ENCODE measurements at regions not wholly inside any gene's neighbourhood (a gene's known extent, or its start where the extent isn't known, plus 50 kb on each side); places are given as distances from the start of the nearest gene placed in this dataset.

- CTCF ChIA-PET = no interaction called here
- intact Hi-C loops (cut with micrococcal nuclease; ENCODE audit: unreplicated experiment) = no loop called here
Measured at GRCh38 chr20:51888291-51888690, 86.0 kb upstream of the SALL4 start.

GRCh38 chr20:51886891-51887608 is 84.7 kb upstream of the SALL4 start:
- TF ChIP-seq POLR2AphosphoS5 (IDR thresholded peaks at IDR 0.05; ENCODE audit: low read depth, low read length) = no peak
- no peak overlapping the region; the same call in 1 of the 2 replicates for H3K27ac ChIP-seq (ENCODE audit: low read length)
- H3K36me3 ChIP-seq (ENCODE audit: control insufficient read depth, insufficient read depth, low read length) = no peaks in the 10 kb centered on the region
- DNase-seq (ENCODE audit: low read depth, low spot score) (no peak), ATAC-seq (no peak)
- in situ Hi-C loops (cut with HindIII; ENCODE audit: low pct_unique_long_range_greater_than_20kb, low sequenced_read_pairs) (no loop called here), intact Hi-C loops (cut with micrococcal nuclease; ENCODE audit: unreplicated experiment) (no loop called here)
- ChIA-PET POLR2A (no interaction called here), CTCF (no interaction called here)
- no peaks in the 10 kb centered on the region for H3K9me3 ChIP-seq (ENCODE audit: control insufficient read depth, insufficient read depth, low read depth, low read length)
- H3K4me3 ChIP-seq (ENCODE audit: low read depth in 2 of 2, low read length in 2 of 2) = no peak overlapping the region
- H3K27me3 ChIP-seq (ENCODE audit: control insufficient read depth, insufficient read depth, low read length) = no peaks in the 10 kb centered on the region
- peaks cover 5% of the 10 kb centered on the region for H3K4me1 ChIP-seq (ENCODE audit: control insufficient read depth, insufficient read depth, low read length)
- BruUV-seq (replicated peaks) = no TSS peak

More at GRCh38 chr20:51888291-51888690, 86.0 kb upstream of the SALL4 start:
- in situ Hi-C loops (cut with HindIII; ENCODE audit: low pct_unique_long_range_greater_than_20kb, low sequenced_read_pairs) = no loop called here
- ATAC-seq (no peak), DNase-seq (ENCODE audit: low read depth, low spot score) (no peak)
- POLR2A ChIA-PET = no interaction called here
- TF ChIP-seq SIN3A (IDR thresholded peaks at IDR 0.05; ENCODE audit: borderline replicate concordance, insufficient read depth, low read depth, low read length) (no peak), TCF7L2 (IDR thresholded peaks at IDR 0.05; ENCODE audit: low read depth, low read length) (no peak), POLR2AphosphoS5 (IDR thresholded peaks at IDR 0.05; ENCODE audit: low read depth, low read length) (no peak), CTCF (IDR thresholded peaks at IDR 0.05) (no peak), REST (IDR thresholded peaks at IDR 0.05; ENCODE audit: insufficient read depth in 1 of 2, low read depth in 2 of 2, low read length in 1 of 2) (no peak)
- no peaks in the 10 kb centered on the region for H3K36me3 ChIP-seq (ENCODE audit: control insufficient read depth, insufficient read depth, low read length)
- BruUV-seq (replicated peaks) = no TSS peak
- H3K4me1 ChIP-seq (ENCODE audit: control insufficient read depth, insufficient read depth, low read length) = peaks cover 5% of the 10 kb centered on the region
- no peaks in the 10 kb centered on the region for H3K9me3 ChIP-seq (ENCODE audit: control insufficient read depth, insufficient read depth, low read depth, low read length)
- H3K4me3 ChIP-seq (ENCODE audit: low read depth in 2 of 2, low read length in 2 of 2) = no peak overlapping the region
- H3K27ac ChIP-seq (ENCODE audit: low read length) = peak overlapping the region; percentile 6
- no peaks in the 10 kb centered on the region for H3K27me3 ChIP-seq (ENCODE audit: control insufficient read depth, insufficient read depth, low read length)

GRCh38 chr20:51886341-51886740 is 84.0 kb upstream of the SALL4 start:
- in situ Hi-C loops (cut with HindIII; ENCODE audit: low pct_unique_long_range_greater_than_20kb, low sequenced_read_pairs) = no loop called here
- POLR2A ChIA-PET = no interaction called here

More at GRCh38 chr20:51886341-51886740, 84.0 kb upstream of the SALL4 start:
- CTCF ChIA-PET = no interaction called here
- peak overlapping the region; percentile 23; the same call in 1 of the 2 replicates for H3K27ac ChIP-seq (ENCODE audit: low read length)
- DNase-seq (ENCODE audit: low read depth, low spot score) (no peak), ATAC-seq (no peak)
- peaks cover 5% of the 10 kb centered on the region for H3K4me1 ChIP-seq (ENCODE audit: control insufficient read depth, insufficient read depth, low read length)
- H3K9me3 ChIP-seq (ENCODE audit: control insufficient read depth, insufficient read depth, low read depth, low read length) = no peaks in the 10 kb centered on the region
- intact Hi-C loops (cut with micrococcal nuclease; ENCODE audit: unreplicated experiment) = no loop called here
- no TSS peak for BruUV-seq (replicated peaks)
- H3K36me3 ChIP-seq (ENCODE audit: control insufficient read depth, insufficient read depth, low read length) = no peaks in the 10 kb centered on the region
- H3K4me3 ChIP-seq (ENCODE audit: low read depth in 2 of 2, low read length in 2 of 2) = no peak overlapping the region
- TF ChIP-seq CTCF (IDR thresholded peaks at IDR 0.05) (no peak), TCF7L2 (IDR thresholded peaks at IDR 0.05; ENCODE audit: low read depth, low read length) (no peak), SIN3A (IDR thresholded peaks at IDR 0.05; ENCODE audit: borderline replicate concordance, insufficient read depth, low read depth, low read length) (no peak), POLR2AphosphoS5 (IDR thresholded peaks at IDR 0.05; ENCODE audit: low read depth, low read length) (no peak), REST (IDR thresholded peaks at IDR 0.05; ENCODE audit: insufficient read depth in 1 of 2, low read depth in 2 of 2, low read length in 1 of 2) (no peak)
- no peaks in the 10 kb centered on the region for H3K27me3 ChIP-seq (ENCODE audit: control insufficient read depth, insufficient read depth, low read length)
